ENCODE measurements at regions not wholly inside any gene's neighbourhood (a gene's known extent, or its start where the extent isn't known, plus 50 kb on each side); places are given as distances from the start of the nearest gene placed in this dataset.

DNA sequence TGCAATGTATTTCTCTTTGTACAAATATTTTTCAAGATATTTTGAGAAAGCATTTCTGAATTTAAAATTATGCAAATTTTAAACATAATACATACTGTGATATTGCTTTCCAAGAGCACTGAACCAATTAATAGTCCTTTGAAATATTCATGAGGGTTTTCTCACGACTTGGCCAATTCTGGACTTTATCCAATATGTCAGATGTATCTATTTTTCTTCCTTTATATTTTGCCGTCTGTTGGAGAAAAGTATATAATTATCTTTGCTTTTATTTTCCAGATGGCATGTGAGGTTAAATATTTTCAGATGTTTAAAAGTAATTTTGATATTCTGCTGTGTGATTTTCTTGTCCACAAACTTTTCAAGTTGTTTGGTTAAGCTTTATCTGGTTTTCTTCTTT, 378.9 kb downstream of the SLCO4C1 start:
- H3K9me2 ChIP-seq (ENCODE audit: insufficient read depth), result no peaks in the 10 kb centered on the region
- Mint-ChIP-seq H3K27me3 (ENCODE audit: insufficient read depth, low read depth, poor library complexity) (no peaks in the 10 kb centered on the region), H3K36me3 (ENCODE audit: low read depth) (no peaks in the 10 kb centered on the region), H3K9me3 (no peaks in the 10 kb centered on the region), H3K27ac (no peak overlapping the region), H3K4me1 (peaks cover 6% of the 10 kb centered on the region; the same call in 2 of the 3 replicates), H3K4me3 (no peak overlapping the region)
- H2AFZ ChIP-seq, result no peak overlapping the region
- TF ChIP-seq, protein P1, sequence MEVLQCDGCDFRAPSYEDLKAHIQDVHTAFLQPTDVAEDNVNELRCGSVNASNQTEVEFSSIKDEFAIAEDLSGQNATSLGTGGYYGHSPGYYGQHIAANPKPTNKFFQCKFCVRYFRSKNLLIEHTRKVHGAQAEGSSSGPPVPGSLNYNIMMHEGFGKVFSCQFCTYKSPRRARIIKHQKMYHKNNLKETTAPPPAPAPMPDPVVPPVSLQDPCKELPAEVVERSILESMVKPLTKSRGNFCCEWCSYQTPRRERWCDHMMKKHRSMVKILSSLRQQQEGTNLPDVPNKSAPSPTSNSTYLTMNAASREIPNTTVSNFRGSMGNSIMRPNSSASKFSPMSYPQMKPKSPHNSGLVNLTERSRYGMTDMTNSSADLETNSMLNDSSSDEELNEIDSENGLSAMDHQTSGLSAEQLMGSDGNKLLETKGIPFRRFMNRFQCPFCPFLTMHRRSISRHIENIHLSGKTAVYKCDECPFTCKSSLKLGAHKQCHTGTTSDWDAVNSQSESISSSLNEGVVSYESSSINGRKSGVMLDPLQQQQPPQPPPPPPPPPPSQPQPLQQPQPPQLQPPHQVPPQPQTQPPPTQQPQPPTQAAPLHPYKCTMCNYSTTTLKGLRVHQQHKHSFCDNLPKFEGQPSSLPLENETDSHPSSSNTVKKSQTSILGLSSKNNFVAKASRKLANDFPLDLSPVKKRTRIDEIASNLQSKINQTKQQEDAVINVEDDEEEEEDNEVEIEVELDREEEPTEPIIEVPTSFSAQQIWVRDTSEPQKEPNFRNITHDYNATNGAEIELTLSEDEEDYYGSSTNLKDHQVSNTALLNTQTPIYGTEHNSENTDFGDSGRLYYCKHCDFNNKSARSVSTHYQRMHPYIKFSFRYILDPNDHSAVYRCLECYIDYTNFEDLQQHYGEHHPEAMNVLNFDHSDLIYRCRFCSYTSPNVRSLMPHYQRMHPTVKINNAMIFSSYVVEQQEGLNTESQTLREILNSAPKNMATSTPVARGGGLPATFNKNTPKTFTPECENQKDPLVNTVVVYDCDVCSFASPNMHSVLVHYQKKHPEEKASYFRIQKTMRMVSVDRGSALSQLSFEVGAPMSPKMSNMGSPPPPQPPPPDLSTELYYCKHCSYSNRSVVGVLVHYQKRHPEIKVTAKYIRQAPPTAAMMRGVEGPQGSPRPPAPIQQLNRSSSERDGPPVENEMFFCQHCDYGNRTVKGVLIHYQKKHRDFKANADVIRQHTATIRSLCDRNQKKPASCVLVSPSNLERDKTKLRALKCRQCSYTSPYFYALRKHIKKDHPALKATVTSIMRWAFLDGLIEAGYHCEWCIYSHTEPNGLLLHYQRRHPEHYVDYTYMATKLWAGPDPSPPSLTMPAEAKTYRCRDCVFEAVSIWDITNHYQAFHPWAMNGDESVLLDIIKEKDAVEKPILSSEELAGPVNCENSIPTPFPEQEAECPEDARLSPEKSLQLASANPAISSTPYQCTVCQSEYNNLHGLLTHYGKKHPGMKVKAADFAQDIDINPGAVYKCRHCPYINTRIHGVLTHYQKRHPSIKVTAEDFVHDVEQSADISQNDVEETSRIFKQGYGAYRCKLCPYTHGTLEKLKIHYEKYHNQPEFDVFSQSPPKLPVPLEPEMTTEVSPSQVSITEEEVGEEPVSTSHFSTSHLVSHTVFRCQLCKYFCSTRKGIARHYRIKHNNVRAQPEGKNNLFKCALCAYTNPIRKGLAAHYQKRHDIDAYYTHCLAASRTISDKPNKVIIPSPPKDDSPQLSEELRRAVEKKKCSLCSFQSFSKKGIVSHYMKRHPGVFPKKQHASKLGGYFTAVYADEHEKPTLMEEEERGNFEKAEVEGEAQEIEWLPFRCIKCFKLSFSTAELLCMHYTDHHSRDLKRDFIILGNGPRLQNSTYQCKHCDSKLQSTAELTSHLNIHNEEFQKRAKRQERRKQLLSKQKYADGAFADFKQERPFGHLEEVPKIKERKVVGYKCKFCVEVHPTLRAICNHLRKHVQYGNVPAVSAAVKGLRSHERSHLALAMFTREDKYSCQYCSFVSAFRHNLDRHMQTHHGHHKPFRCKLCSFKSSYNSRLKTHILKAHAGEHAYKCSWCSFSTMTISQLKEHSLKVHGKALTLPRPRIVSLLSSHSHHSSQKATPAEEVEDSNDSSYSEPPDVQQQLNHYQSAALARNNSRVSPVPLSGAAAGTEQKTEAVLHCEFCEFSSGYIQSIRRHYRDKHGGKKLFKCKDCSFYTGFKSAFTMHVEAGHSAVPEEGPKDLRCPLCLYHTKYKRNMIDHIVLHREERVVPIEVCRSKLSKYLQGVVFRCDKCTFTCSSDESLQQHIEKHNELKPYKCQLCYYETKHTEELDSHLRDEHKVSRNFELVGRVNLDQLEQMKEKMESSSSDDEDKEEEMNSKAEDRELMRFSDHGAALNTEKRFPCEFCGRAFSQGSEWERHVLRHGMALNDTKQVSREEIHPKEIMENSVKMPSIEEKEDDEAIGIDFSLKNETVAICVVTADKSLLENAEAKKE (CRISPR knock-in tag; IDR thresholded peaks at IDR 0.05), result no peak
- TF ChIP-seq ZNF331 (CRISPR knock-in tag; IDR thresholded peaks at IDR 0.05; ENCODE audit: low read depth), result no peak
- TF ChIP-seq POLR2AphosphoS5 (IDR thresholded peaks at IDR 0.05; ENCODE audit: low read depth), result no peak
- no peak for TF ChIP-seq ZNF114 (CRISPR knock-in tag; IDR thresholded peaks at IDR 0.05)
- TF ChIP-seq, protein P2, sequence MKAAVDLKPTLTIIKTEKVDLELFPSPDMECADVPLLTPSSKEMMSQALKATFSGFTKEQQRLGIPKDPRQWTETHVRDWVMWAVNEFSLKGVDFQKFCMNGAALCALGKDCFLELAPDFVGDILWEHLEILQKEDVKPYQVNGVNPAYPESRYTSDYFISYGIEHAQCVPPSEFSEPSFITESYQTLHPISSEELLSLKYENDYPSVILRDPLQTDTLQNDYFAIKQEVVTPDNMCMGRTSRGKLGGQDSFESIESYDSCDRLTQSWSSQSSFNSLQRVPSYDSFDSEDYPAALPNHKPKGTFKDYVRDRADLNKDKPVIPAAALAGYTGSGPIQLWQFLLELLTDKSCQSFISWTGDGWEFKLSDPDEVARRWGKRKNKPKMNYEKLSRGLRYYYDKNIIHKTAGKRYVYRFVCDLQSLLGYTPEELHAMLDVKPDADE (IDR thresholded peaks at IDR 0.05), result no peak
- TF ChIP-seq STAT1 (IDR thresholded peaks at IDR 0.05; ENCODE audit: unreplicated experiment), result no peak
- no peak for TF ChIP-seq JUNB (IDR thresholded peaks at IDR 0.05; ENCODE audit: unreplicated experiment)
- TF ChIP-seq EZH2phosphoT487 (IDR thresholded peaks at IDR 0.05; ENCODE audit: unreplicated experiment), result no peak
- TF ChIP-seq, protein P3, sequence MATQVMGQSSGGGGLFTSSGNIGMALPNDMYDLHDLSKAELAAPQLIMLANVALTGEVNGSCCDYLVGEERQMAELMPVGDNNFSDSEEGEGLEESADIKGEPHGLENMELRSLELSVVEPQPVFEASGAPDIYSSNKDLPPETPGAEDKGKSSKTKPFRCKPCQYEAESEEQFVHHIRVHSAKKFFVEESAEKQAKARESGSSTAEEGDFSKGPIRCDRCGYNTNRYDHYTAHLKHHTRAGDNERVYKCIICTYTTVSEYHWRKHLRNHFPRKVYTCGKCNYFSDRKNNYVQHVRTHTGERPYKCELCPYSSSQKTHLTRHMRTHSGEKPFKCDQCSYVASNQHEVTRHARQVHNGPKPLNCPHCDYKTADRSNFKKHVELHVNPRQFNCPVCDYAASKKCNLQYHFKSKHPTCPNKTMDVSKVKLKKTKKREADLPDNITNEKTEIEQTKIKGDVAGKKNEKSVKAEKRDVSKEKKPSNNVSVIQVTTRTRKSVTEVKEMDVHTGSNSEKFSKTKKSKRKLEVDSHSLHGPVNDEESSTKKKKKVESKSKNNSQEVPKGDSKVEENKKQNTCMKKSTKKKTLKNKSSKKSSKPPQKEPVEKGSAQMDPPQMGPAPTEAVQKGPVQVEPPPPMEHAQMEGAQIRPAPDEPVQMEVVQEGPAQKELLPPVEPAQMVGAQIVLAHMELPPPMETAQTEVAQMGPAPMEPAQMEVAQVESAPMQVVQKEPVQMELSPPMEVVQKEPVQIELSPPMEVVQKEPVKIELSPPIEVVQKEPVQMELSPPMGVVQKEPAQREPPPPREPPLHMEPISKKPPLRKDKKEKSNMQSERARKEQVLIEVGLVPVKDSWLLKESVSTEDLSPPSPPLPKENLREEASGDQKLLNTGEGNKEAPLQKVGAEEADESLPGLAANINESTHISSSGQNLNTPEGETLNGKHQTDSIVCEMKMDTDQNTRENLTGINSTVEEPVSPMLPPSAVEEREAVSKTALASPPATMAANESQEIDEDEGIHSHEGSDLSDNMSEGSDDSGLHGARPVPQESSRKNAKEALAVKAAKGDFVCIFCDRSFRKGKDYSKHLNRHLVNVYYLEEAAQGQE (IDR thresholded peaks at IDR 0.05; ENCODE audit: unreplicated experiment), result no peak
- no peak for TF ChIP-seq EZH2 (IDR thresholded peaks at IDR 0.05; ENCODE audit: low read depth, unreplicated experiment)
- no peak for TF ChIP-seq NANOG (IDR thresholded peaks at IDR 0.05; ENCODE audit: borderline replicate concordance)
- TF ChIP-seq, protein P4, sequence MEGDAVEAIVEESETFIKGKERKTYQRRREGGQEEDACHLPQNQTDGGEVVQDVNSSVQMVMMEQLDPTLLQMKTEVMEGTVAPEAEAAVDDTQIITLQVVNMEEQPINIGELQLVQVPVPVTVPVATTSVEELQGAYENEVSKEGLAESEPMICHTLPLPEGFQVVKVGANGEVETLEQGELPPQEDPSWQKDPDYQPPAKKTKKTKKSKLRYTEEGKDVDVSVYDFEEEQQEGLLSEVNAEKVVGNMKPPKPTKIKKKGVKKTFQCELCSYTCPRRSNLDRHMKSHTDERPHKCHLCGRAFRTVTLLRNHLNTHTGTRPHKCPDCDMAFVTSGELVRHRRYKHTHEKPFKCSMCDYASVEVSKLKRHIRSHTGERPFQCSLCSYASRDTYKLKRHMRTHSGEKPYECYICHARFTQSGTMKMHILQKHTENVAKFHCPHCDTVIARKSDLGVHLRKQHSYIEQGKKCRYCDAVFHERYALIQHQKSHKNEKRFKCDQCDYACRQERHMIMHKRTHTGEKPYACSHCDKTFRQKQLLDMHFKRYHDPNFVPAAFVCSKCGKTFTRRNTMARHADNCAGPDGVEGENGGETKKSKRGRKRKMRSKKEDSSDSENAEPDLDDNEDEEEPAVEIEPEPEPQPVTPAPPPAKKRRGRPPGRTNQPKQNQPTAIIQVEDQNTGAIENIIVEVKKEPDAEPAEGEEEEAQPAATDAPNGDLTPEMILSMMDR (conservative IDR thresholded peaks at IDR 0.05; ENCODE audit: low read depth in 2 of 2), result no peak
- TF ChIP-seq CREB1 (CRISPR knock-in tag; IDR thresholded peaks at IDR 0.05; ENCODE audit: low read depth), result no peak
- H3K27me3 ChIP-seq (ENCODE audit: insufficient read depth), result no peaks in the 10 kb centered on the region
- H3K4me1 ChIP-seq (ENCODE audit: insufficient read depth), result peaks cover 9% of the 10 kb centered on the region
- H3K4me2 ChIP-seq, result no peak overlapping the region
- H3F3A ChIP-seq (replicated peaks; ENCODE audit: low read depth), result no peaks in the 10 kb centered on the region
- H3K27ac ChIP-seq (ENCODE audit: low read depth), result no peak overlapping the region
- H4K20me1 ChIP-seq (replicated peaks; ENCODE audit: insufficient read depth), result no peaks in the 10 kb centered on the region
- no peak overlapping the region for H3K4me3 ChIP-seq
- no peak for ATAC-seq
- H3K79me2 ChIP-seq (replicated peaks; ENCODE audit: insufficient read depth), result no peaks in the 10 kb centered on the region
- no peaks in the 10 kb centered on the region for H3K36me3 ChIP-seq (ENCODE audit: insufficient read depth)
- DNase-seq (ENCODE audit: low spot score), result no peak
